Lung (tissue), 11 donors: ENCODE measurements at regions not wholly inside any gene's neighbourhood (a gene's known extent, or its start where the extent isn't known, plus 50 kb on each side); places are given as distances from the start of the nearest gene placed in this dataset.

Experiments used
- ATAC-seq: fragments of 200-7000 bp; cut with Tn5 transposase; one replicate; pipeline ENCODE4 v1.9.1; 2020; ENCODE audit warnings: moderate number of reproducible peaks; ENCODE audit not compliant: insufficient read depth, low FRiP score
- DNase-seq, 3 donors: peaks; one replicate each; pipeline ENCODE4 v3.0.0-alpha.2; 2013 to 2017
- H3K27ac ChIP-seq, 2 donors: one replicate each; pipeline ENCODE4 v1.5.1; 2013; ENCODE audit warnings: mild to moderate bottlenecking in 2 of 2, moderate library complexity in 2 of 2, control low read depth in 1 of 2, inconsistent platforms in 1 of 2, low read depth in 1 of 2, low read length in 1 of 2
- H3K27me3 ChIP-seq, 3 donors: one replicate each; pipeline ENCODE4 v1.5.1; 2013; ENCODE audit warnings: low read length in 2 of 3; ENCODE audit not compliant: control insufficient read depth in 3 of 3, insufficient read depth in 3 of 3
- H3K36me3 ChIP-seq, 4 donors: one replicate each; pipeline ENCODE4 v1.5.1; 2013; ENCODE audit warnings: low read length in 4 of 4, mild to moderate bottlenecking in 1 of 4, moderate library complexity in 1 of 4; ENCODE audit not compliant: control insufficient read depth in 4 of 4, insufficient read depth in 4 of 4
- H3K4me1 ChIP-seq, 5 donors: one replicate each; pipeline ENCODE4 v1.5.1; 2013; ENCODE audit warnings: low read length in 5 of 5, mild to moderate bottlenecking in 2 of 5, moderate library complexity in 1 of 5; ENCODE audit not compliant: control insufficient read depth in 5 of 5, insufficient read depth in 5 of 5
- H3K4me3 ChIP-seq: one replicate; pipeline ENCODE4 v1.5.1; 2013; ENCODE audit warnings: mild to moderate bottlenecking, control low read depth, moderate library complexity
- H3K9ac ChIP-seq, 2 donors: one replicate each; pipeline ENCODE4 v1.5.1; 2013; ENCODE audit warnings: low read length in 2 of 2, control low read depth in 1 of 2; ENCODE audit not compliant: insufficient read depth in 1 of 2
- H3K9me3 ChIP-seq, 4 donors: one replicate each; pipeline ENCODE4 v1.5.1; 2013; ENCODE audit warnings: low read length in 3 of 4, mild to moderate bottlenecking in 1 of 4, moderate library complexity in 1 of 4; ENCODE audit not compliant: control insufficient read depth in 4 of 4, insufficient read depth in 3 of 4
- WGBS, 2 donors: extraction: QIAGEN DNeasy Blood & Tissue Kit; methylation state at CpG; one replicate each; pipeline ENCODE4 v1.1.7; 2013; 5-methylcytosine and 5-hydroxymethylcytosine counted together
- TF ChIP-seq, protein P1 (sequence below): IDR thresholded peaks from 2 replicates; pipeline ENCODE4 v1.5.1; 2012; ENCODE audit warnings: mild to moderate bottlenecking; ENCODE audit errors: control extremely low read depth, extremely low read depth
- donor health status: control.
- donor health status: control.
- donor health status: Bipolar disorder and iron deficiency.
- donor health status: healthy.
- donor health status: DM: yes; HTN: yes; CAD: no.

- no peaks in the 10 kb centered on the region for H3K9me3 ChIP-seq
- H3K27me3 ChIP-seq: no peaks in the 10 kb centered on the region
- H3K9ac ChIP-seq: no peak overlapping the region
- peaks cover 0 to 21% (median 5%) of the 10 kb centered on the region in 5 donors for H3K4me1 ChIP-seq
- no peak overlapping the region for H3K4me3 ChIP-seq
- 96% methylated on average over 5 of the region's 5 CpGs for WGBS, 2 donors
- ATAC-seq (no peak), DNase-seq (no peak)
- TF ChIP-seq, protein P1, sequence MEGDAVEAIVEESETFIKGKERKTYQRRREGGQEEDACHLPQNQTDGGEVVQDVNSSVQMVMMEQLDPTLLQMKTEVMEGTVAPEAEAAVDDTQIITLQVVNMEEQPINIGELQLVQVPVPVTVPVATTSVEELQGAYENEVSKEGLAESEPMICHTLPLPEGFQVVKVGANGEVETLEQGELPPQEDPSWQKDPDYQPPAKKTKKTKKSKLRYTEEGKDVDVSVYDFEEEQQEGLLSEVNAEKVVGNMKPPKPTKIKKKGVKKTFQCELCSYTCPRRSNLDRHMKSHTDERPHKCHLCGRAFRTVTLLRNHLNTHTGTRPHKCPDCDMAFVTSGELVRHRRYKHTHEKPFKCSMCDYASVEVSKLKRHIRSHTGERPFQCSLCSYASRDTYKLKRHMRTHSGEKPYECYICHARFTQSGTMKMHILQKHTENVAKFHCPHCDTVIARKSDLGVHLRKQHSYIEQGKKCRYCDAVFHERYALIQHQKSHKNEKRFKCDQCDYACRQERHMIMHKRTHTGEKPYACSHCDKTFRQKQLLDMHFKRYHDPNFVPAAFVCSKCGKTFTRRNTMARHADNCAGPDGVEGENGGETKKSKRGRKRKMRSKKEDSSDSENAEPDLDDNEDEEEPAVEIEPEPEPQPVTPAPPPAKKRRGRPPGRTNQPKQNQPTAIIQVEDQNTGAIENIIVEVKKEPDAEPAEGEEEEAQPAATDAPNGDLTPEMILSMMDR: no peak
- no peak overlapping the region for H3K27ac ChIP-seq
- H3K36me3 ChIP-seq: peaks cover 2 to 13% (median 3%) of the 10 kb centered on the region in 4 donors
These were observed 99.3 kb upstream of the UMPS start for GRCh38 chr3:124630960-124631359.

GRCh38 chr3:124631727-124632126 is 98.5 kb upstream of the UMPS start:
- ATAC-seq: no peak

DNA sequence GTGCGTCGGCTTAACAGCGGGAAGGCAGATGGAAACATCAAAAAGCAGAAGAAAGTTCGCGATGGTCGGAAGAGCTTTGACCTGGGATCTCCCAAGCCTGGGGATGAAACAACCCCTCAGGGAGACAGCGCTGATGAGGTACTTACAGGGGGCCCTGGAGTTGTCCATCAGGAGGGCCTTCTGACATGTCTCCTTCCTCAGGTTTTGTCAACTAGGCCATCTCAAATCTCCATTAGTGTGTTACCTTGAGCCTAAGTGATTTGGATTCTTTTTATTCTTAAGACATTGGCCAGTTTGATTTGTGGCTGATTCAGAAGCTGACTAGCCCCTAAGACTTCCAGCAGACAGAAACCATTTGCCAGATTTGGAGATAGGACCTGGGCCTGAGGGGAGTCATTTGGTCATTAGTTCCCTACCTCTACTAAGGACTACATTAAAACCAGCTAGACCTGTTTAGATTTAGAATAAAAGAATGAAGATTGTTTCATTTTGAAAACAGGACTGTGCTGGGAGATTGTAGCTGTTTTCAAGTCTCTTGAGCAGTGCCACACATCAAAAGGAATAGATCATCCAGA is 97.6 kb upstream of the UMPS start:
- Histone ChIP-seq H3K9me3 (no peaks in the 10 kb centered on the region), H3K27ac (no peak overlapping the region), H3K4me3 (no peak overlapping the region), H3K36me3 (peaks cover 3 to 13% (median 6%) of the 10 kb centered on the region in 4 donors), H3K9ac (no peak overlapping the region), H3K4me1 (peaks cover 0 to 11% (median 3%) of the 10 kb centered on the region in 5 donors), H3K27me3 (no peaks in the 10 kb centered on the region)
- ATAC-seq (no peak), DNase-seq (no peak)
- TF ChIP-seq, protein P1: no peak
- 98 to 100% methylated on average over 7 of the region's 7 CpGs for WGBS, 2 donors

More at GRCh38 chr3:124631727-124632126, 98.5 kb upstream of the UMPS start:
- TF ChIP-seq, protein P1: no peak
- WGBS, 2 donors: 84 to 97% methylated on average over 5 of the region's 5 CpGs
- H3K27ac ChIP-seq: no peak overlapping the region
- no peaks in the 10 kb centered on the region for H3K27me3 ChIP-seq
- H3K4me3 ChIP-seq: no peak overlapping the region
- no peak for DNase-seq
- H3K4me1 ChIP-seq: peaks cover 0 to 17% (median 5%) of the 10 kb centered on the region in 5 donors
- H3K9me3 ChIP-seq: no peaks in the 10 kb centered on the region
- no peak overlapping the region for H3K9ac ChIP-seq
- H3K36me3 ChIP-seq: peaks cover 2 to 13% (median 5%) of the 10 kb centered on the region in 4 donors

DNA sequence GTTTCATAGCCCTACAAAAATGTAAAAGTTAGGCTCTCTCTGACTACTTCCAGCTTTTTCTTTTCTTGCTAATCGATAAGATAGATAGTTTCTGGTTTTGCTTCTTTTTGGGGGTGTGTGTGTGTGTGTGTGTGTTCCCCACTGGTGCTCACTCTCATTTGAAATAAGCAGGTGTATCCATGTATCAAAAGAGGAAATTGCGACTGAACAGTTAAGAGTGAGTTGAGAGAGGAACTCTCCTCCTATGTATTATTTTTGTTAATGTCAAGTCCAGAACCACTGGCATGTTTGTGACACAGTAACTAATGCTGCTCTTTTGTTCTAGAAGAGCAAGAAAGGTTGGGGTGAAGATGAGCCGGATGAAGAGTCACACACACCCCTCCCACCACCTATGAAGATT is 96.7 kb upstream of the UMPS start:
- peaks cover 0 to 8% (median 0%) of the 10 kb centered on the region in 5 donors for H3K4me1 ChIP-seq
- TF ChIP-seq, protein P1: no peak
- H3K9ac ChIP-seq: no peak overlapping the region
- 37 to 78% methylated on average over 3 of the region's 3 CpGs for WGBS, 2 donors
- peaks cover 3 to 13% (median 7%) of the 10 kb centered on the region in 4 donors for H3K36me3 ChIP-seq
- no peaks in the 10 kb centered on the region for H3K27me3 ChIP-seq
- DNase-seq: no peak
- ATAC-seq: no peak
- no peak overlapping the region for H3K4me3 ChIP-seq
- H3K27ac ChIP-seq: no peak overlapping the region
- no peaks in the 10 kb centered on the region for H3K9me3 ChIP-seq
